Left hindlimb (tissue), 1 donor: ENCODE measurements at regions not wholly inside any gene's neighbourhood (a gene's known extent, or its start where the extent isn't known, plus 50 kb on each side); places are given as distances from the start of the nearest gene placed in this dataset.

Experiments
- DNase-seq: peaks from one replicate; pipeline ENCODE4 v3.0.0-alpha.2; 2018

GRCh38 chr3:36298188-36298587 is 82.1 kb upstream of the STAC start:
- no peak for DNase-seq

GRCh38 chr3:36302158-36302509 is 78.2 kb upstream of the STAC start:
- no peak for DNase-seq

- DNase-seq: no peak
These were observed 77.7 kb upstream of the STAC start for GRCh38 chr3:36302626-36303025.

- DNase-seq: no peak
These were observed 77.0 kb upstream of the STAC start for GRCh38 chr3:36303286-36303685.

- no peak for DNase-seq
These were observed 74.3 kb upstream of the STAC start for GRCh38 chr3:36305929-36306520.

- DNase-seq: no peak
These were observed 71.2 kb upstream of the STAC start for GRCh38 chr3:36309092-36309491.

GRCh38 chr3:36312351-36312750 is 68.0 kb upstream of the STAC start:
- DNase-seq: no peak

GRCh38 chr3:36317915-36318314 is 62.4 kb upstream of the STAC start:
- no peak for DNase-seq

GRCh38 chr3:36318621-36319200 is 61.6 kb upstream of the STAC start:
- no peak for DNase-seq

- no peak for DNase-seq
These were observed 60.6 kb upstream of the STAC start for GRCh38 chr3:36319680-36320079.
